ENCODE measurements at regions not wholly inside any gene's neighbourhood (a gene's known extent, or its start where the extent isn't known, plus 50 kb on each side); places are given as distances from the start of the nearest gene placed in this dataset.

DNA sequence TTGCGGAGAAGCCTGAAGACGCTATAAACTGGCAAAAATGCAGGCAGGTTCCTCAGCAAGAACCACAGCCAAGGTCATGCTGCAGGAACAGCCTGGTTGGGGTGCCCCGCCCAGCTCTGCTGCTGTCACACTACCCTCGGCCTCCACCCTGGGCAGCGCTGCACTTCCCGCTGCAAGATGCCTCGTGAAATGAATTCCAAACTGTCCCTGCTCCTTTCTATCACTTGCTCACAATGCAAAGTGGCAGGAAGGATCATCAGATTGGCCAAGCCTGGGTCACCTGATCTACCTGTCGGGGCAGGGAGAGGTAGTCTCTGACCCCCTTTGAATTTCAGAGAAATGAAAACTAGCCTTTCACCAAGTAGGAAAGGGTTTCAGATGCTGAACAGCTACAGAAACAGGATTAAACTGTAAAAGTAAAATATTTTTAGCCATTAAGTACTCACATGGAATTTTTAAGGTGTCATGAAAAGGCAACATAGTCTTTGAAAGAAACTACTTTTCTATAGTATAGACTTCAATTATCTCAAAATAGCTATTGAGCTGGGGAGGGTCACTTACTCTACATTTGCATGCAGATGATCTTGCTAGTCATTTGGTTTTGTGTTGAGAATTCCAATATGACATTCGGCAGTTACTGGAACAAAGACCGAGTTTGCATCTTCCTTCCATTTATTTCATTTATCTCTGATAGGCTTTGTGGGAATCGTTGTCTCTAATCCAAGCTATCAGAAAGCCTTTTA is 236.4 kb upstream of the ASCC3 start:
- TF ChIP-seq CTCF (IDR thresholded peaks at IDR 0.05): no peak
- no peak for TF ChIP-seq POLR2A (IDR thresholded peaks at IDR 0.05)
- no peaks in the 10 kb centered on the region for H3K4me1 ChIP-seq
- no peaks in the 10 kb centered on the region for H3K9me3 ChIP-seq
- no peaks in the 10 kb centered on the region for H3K36me3 ChIP-seq (replicated peaks in 1 of 2; ENCODE audit: insufficient read depth in 1 of 2, low read depth in 2 of 2)
- DNase-seq (no peak), ATAC-seq (no peak)
- WGBS, 2 donors: 45 to 53% methylated on average over 11 of the region's 11 CpGs
- H3K4me3 ChIP-seq: no peak overlapping the region
- intact Hi-C loops (cut with DNase I): no loop called here
- peaks cover 0 to 4% of the 10 kb centered on the region in 2 donors for H3K27me3 ChIP-seq
- no peak overlapping the region for H3K27ac ChIP-seq

DNA sequence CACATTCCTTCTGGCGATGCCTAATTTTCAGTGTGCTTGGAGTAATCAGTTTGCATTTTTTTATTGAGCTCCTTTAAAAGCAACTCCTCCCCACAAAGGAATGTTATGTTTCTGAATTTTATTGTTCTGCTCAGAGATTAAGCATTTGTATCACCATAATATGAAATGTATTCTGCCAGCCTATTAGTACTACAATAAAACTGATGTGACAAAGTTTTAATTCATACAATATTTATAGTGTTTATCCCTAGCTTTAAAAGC is 236.9 kb upstream of the ASCC3 start:
- no peak overlapping the region for H3K27ac ChIP-seq
- TF ChIP-seq POLR2A (IDR thresholded peaks at IDR 0.05): no peak
- TF ChIP-seq CTCF (IDR thresholded peaks at IDR 0.05): no peak
- no peak for ATAC-seq

DNA sequence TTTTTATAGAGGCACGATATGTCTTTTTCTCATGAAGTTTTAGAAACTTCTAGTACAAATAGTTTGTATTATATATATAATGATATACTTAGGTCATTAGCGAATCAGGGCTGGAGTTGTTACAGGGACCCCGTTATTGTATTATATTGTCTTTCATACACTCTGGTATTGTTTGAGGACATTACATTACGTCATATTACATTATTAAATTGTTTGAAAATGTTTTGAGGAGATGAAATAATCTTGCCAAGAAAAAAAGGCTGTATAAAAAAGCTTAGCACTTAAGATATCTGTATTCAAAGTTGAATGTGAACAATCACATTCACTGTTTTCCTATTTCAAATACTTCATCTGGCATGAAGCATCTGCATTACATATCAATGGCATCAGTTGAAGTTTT is 239.6 kb upstream of the ASCC3 start:
- Histone ChIP-seq H3K36me3 (replicated peaks in 1 of 2; ENCODE audit: insufficient read depth in 1 of 2, low read depth in 2 of 2) (no peaks in the 10 kb centered on the region), H3K27me3 (no peaks in the 10 kb centered on the region), H3K4me1 (no peaks in the 10 kb centered on the region), H3K9me3 (no peaks in the 10 kb centered on the region), H3K4me3 (no peak overlapping the region), H3K27ac (no peak overlapping the region)
- ATAC-seq (no peak), DNase-seq (no peak)
- 66 to 67% methylated on average over 4 of the region's 4 CpGs for WGBS, 2 donors
- intact Hi-C loops (cut with DNase I): no loop called here
- TF ChIP-seq POLR2A (IDR thresholded peaks at IDR 0.05) (no peak), CTCF (IDR thresholded peaks at IDR 0.05) (no peak)

More for the DNA sequence above, 236.9 kb upstream of the ASCC3 start:
- intact Hi-C loops (cut with DNase I): no loop called here
- Histone ChIP-seq H3K27me3 (no peaks in the 10 kb centered on the region), H3K9me3 (no peaks in the 10 kb centered on the region), H3K36me3 (replicated peaks in 1 of 2; ENCODE audit: insufficient read depth in 1 of 2, low read depth in 2 of 2) (no peaks in the 10 kb centered on the region), H3K4me3 (no peak overlapping the region), H3K4me1 (no peaks in the 10 kb centered on the region)
- 29 to 46% methylated on average over 1 of the region's 1 CpG for WGBS, 2 donors
- no peak for DNase-seq

- no peaks in the 10 kb centered on the region for H3K27me3 ChIP-seq
- no peak for TF ChIP-seq POLR2A (IDR thresholded peaks at IDR 0.05)
- TF ChIP-seq CTCF (IDR thresholded peaks at IDR 0.05): no peak
- H3K27ac ChIP-seq: no peak overlapping the region
- no peaks in the 10 kb centered on the region for H3K4me1 ChIP-seq
- intact Hi-C loops (cut with DNase I): no loop called here
- WGBS, 2 donors: 45 to 47% methylated on average over 3 of the region's 3 CpGs
- no peaks in the 10 kb centered on the region for H3K36me3 ChIP-seq (replicated peaks in 1 of 2; ENCODE audit: insufficient read depth in 1 of 2, low read depth in 2 of 2)
- ATAC-seq: no peak
- no peak overlapping the region for H3K4me3 ChIP-seq
- DNase-seq: no peak
- H3K9me3 ChIP-seq: no peaks in the 10 kb centered on the region
Observed at GRCh38 chr6:101125380-101125971, 244.3 kb upstream of the ASCC3 start.

- intact Hi-C loops (cut with DNase I): no loop called here
- DNase-seq (no peak), ATAC-seq (no peak)
- H3K9me3 ChIP-seq: no peaks in the 10 kb centered on the region
- no peak overlapping the region for H3K27ac ChIP-seq
- H3K4me3 ChIP-seq: no peak overlapping the region
- TF ChIP-seq POLR2A (IDR thresholded peaks at IDR 0.05): no peak
- no peak for TF ChIP-seq CTCF (IDR thresholded peaks at IDR 0.05)
- WGBS, 2 donors: 59 to 78% methylated on average over 3 of the region's 3 CpGs
- no peaks in the 10 kb centered on the region for H3K27me3 ChIP-seq
- no peaks in the 10 kb centered on the region for H3K4me1 ChIP-seq
- no peaks in the 10 kb centered on the region for H3K36me3 ChIP-seq (replicated peaks in 1 of 2; ENCODE audit: insufficient read depth in 1 of 2, low read depth in 2 of 2)
Observed at GRCh38 chr6:101126501-101126900, 245.4 kb upstream of the ASCC3 start.
